22Rv1 (cell line): ENCODE measurements at regions not wholly inside any gene's neighbourhood (a gene's known extent, or its start where the extent isn't known, plus 50 kb on each side); places are given as distances from the start of the nearest gene placed in this dataset.

ENCODE experiments used
- ZFX ChIP-seq: fragments of 450-650 bp; IDR thresholded peaks from 2 replicates; pipeline ENCODE4 v1.6.1; 2017; ENCODE audit warnings: antibody characterized with exemption, borderline replicate concordance
- TF ChIP-seq, protein P1 (sequence below): fragments of 450-650 bp; IDR thresholded peaks from 2 replicates; pipeline ENCODE4 v1.5.1; 2017; ENCODE audit warnings: mild to moderate bottlenecking

GRCh38 chr6:142597836-142598235, 296.0 kb downstream of the ADGRG6 start:
- TF ChIP-seq, protein P1, sequence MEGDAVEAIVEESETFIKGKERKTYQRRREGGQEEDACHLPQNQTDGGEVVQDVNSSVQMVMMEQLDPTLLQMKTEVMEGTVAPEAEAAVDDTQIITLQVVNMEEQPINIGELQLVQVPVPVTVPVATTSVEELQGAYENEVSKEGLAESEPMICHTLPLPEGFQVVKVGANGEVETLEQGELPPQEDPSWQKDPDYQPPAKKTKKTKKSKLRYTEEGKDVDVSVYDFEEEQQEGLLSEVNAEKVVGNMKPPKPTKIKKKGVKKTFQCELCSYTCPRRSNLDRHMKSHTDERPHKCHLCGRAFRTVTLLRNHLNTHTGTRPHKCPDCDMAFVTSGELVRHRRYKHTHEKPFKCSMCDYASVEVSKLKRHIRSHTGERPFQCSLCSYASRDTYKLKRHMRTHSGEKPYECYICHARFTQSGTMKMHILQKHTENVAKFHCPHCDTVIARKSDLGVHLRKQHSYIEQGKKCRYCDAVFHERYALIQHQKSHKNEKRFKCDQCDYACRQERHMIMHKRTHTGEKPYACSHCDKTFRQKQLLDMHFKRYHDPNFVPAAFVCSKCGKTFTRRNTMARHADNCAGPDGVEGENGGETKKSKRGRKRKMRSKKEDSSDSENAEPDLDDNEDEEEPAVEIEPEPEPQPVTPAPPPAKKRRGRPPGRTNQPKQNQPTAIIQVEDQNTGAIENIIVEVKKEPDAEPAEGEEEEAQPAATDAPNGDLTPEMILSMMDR = no peak
- TF ChIP-seq ZFX = no peak
